NCI-H345 treated with DMSO at 0.1 percent for 48 hours (cell line): ENCODE measurements at regions not wholly inside any gene's neighbourhood (a gene's known extent, or its start where the extent isn't known, plus 50 kb on each side); places are given as distances from the start of the nearest gene placed in this dataset.
"Not testable (repeated sequence)": the region's sequence is repeated elsewhere in the genome, so short reads cannot be mapped to it uniquely, and the experiment has no call there.

Source experiments
- DNase-seq: peaks from one replicate; lab custom pipeline; 2025; ENCODE audit not compliant: unreplicated experiment; lab: John Stamatoyannopoulos, UW

DNA sequence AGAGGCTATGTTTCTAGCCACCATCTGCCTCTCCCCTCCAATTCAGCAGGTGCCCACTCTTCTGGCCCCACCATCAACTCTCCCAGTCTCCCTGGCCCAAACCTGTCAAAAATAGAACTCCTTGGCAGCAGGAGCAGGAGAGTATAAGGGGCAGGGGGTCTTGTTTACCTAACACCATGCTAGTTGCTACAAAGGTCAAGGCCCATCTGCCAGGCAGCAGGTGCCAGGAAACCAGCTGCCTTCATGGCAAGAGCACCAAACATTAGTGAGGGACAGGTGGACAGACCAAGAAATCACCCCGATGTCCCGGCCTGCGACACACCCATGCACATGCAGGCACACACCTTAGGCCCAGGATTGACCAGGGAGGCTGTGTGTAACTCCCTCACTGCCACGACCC is 387.9 kb downstream of the BUD13 start:
- no peak for DNase-seq

GRCh38 chr11:116384407-116384806 is 388.4 kb downstream of the BUD13 start:
- DNase-seq, result no peak

GRCh38 chr11:116379185-116379828 is 393.5 kb downstream of the BUD13 start:
- DNase-seq, result no peak

GRCh38 chr11:116376547-116376946 is 396.2 kb downstream of the BUD13 start:
- peak; percentile 72 for DNase-seq

- no peak for DNase-seq
Measured at GRCh38 chr11:116376054-116376453, 396.7 kb downstream of the BUD13 start.

DNA sequence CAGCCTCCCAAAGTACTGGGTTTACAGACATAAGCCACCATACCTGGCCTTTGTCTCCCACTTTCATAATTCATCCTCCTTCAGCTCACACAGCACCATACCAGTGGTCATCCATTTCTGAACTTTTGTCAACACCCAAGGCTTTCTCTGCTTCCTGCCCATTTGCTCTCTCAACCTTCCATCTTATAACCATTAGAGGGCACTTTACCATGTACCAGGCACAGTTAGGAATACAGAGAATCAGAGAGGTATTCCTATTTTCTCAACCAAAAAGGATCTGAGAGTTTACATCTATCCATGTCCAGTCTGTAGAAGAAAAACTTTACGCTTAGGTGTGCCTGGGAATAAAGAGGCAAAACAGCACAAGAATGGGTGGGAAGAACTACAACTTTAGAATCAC is 397.6 kb downstream of the BUD13 start:
- DNase-seq, result no peak

DNA sequence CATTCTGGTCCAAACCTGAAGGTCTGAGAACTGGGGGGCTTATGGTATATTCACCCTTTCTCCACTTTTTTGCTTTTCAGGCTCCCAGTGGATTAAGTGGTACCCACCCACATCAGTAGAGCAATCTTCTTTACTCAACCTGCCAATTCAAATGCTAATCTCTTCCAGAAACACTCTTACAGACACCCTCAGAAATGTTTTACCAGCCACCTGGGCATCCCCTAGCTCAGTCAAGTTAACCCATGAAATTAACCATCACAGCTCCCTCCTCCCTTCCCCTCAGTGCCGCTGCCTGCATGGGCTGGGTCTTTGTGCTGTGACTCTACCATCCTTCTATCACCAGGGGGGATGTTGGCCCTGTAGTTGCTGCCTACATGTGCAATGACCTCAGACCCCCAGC is 398.7 kb downstream of the BUD13 start:
- no peak for DNase-seq

- DNase-seq, result no peak
Measured at GRCh38 chr11:116373104-116373944, 399.5 kb downstream of the BUD13 start.

GRCh38 chr11:116371146-116371545 is 401.6 kb downstream of the BUD13 start:
- no peak for DNase-seq

DNA sequence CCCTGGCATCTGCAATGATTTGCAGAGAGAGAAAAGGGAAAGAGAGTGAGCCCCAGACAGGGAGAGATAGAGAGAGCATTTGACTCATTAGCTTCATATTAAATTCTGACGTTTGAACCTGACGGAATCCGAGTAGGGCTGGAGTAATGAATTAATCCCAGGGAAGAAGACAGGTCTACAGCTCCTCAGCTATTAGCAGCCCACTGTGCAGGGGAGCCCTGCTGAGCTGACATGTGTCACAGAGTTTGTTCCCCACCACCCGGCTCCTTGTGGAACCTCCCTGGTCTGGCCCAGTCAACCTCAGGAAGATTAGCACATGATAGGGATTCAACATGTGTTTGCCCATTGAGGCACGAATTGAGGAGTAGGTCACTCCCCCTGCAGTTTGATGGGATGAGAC is 404.0 kb downstream of the BUD13 start:
- DNase-seq, result no peak

- no peak for DNase-seq
Measured at GRCh38 chr11:116366980-116367645, 405.7 kb downstream of the BUD13 start.

DNA sequence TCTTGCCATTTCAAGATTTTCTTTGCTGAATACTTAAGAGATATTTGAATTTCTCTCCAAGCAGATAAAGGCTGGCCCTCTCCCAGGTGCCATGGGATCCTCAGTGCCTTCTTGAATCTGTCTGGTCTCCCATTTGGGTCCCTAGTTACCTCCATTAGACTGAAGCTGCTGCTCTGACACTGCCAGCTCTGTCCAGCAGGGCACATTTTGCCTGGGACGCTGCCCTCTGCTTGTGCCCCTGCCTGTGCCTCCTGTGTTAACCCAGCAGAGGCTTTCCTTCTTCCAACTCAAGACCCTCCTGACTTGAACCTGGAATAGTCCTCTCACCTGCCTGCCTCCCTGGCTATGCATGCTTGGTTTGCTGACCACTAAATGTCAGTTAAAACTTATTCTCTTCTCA is 406.3 kb downstream of the BUD13 start:
- DNase-seq, result no peak

GRCh38 chr11:116364925-116365324 is 407.9 kb downstream of the BUD13 start:
- not testable (repeated sequence) for DNase-seq

DNA sequence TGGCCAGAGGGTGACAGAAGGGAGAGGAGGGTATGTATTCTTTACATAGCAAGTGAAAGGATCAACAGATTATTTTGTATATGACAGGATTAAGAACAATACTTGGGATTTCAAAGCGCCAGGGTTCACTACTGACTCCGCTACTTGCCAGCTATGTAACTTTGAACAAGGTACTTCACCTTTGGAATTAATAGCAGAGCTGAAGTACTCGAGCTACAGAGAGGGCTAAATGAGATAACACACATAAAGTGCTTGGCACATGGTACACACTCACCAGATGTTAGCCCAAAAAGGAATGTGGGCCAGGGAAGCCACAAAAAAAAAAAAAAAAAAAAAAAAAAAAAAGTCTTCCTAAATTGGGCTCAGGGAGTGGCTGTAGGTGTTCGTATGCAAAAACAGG is 408.4 kb downstream of the BUD13 start:
- DNase-seq, result no peak

- DNase-seq, result no peak
Measured at GRCh38 chr11:116360221-116360941, 412.4 kb downstream of the BUD13 start.

- DNase-seq, result no peak
Measured at GRCh38 chr11:116357784-116358544, 414.8 kb downstream of the BUD13 start.

GRCh38 chr11:116356451-116356850 is 416.3 kb downstream of the BUD13 start:
- DNase-seq, result no peak

DNA sequence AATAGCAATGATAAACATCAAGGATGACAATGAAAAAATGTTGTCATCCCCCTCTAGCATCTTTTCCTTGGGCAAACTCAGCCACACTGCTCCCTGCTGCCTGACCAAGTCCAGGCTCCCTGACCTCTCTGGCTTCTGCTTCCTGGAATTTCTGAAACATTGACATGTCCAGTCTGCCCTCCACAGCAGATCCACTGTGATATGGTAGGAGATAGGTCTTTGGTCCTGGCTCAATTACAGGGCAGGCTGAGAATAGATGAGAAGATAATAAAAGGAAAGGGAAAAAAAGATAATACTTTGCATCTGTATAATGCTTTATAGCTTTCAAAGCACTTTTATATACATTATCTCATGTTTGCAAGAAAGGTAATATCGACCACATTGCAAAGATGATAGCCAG is 417.7 kb downstream of the BUD13 start:
- no peak for DNase-seq

DNA sequence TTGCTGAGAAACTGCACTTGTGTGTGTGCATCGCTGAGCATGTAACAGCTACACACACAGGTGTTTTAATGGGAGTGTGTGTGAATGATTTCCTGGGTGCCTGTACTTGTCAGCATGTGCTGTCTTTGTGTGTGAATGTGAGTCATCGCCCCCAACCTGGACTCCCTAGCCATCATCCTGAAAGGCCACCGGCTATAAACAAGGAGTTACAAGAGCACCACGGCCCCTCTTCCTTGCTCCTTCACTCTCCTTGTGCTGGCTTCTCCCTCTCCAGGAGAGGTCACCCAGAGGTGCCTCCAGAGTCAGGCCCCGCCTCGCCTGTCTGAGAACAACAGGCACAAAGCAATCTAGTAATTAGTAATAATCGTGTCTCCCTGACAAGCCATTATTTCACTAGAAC is 419.2 kb downstream of the BUD13 start:
- DNase-seq, result no peak

GRCh38 chr11:116352881-116353280 is 419.9 kb downstream of the BUD13 start:
- DNase-seq, result no peak

- DNase-seq, result peak; percentile 18
Measured at GRCh38 chr11:116348226-116348625, 424.6 kb downstream of the BUD13 start.
